ENCODE measurements at regions not wholly inside any gene's neighbourhood (a gene's known extent, or its start where the extent isn't known, plus 50 kb on each side); places are given as distances from the start of the nearest gene placed in this dataset.

GRCh38 chr12:124716208-124717130 lies 147.2 kb downstream of the SCARB1 start:
- intact Hi-C loops (cut with micrococcal nuclease) = no loop called here
- ChIA-PET CTCF (no interaction called here), POLR2A (ENCODE audit: unreplicated experiment) (interaction anchor here (0.6 kb wide), 1 partner anchor 198 kb away, joined by 3 read pairs; no protein-coding TSS in a partner anchor)
- Histone ChIP-seq H3K14ac (replicated peaks; ENCODE audit: low read depth, low read length) (no peak overlapping the region), H2BK120ac (ENCODE audit: low read depth, low read length) (no peak overlapping the region), H3K9ac (ENCODE audit: low read depth, low read length) (no peak overlapping the region), H2AK5ac (ENCODE audit: low read depth, low read length) (no peak overlapping the region; the same call in 1 of the 2 replicates), H2BK15ac (ENCODE audit: low read depth, low read length) (no peak overlapping the region), H2AFZ (replicated peaks; ENCODE audit: low read length, poor library complexity) (no peak overlapping the region), H4K8ac (ENCODE audit: low read depth in 2 of 2, low read length in 2 of 2) (no peak overlapping the region), H2BK20ac (ENCODE audit: low read depth, low read length) (no peak overlapping the region), H4K5ac (ENCODE audit: low read depth, low read length) (no peak overlapping the region), H2BK5ac (ENCODE audit: low read depth, low read length, poor library complexity, severe bottlenecking) (no peak overlapping the region), H4K20me1 (ENCODE audit: insufficient read depth, low read length) (peaks cover 3% of the 10 kb centered on the region; the same call in 1 of the 2 replicates), H3K56ac (ENCODE audit: extremely low read depth, insufficient read depth, low read length) (no peak overlapping the region), H3K9me3 (ENCODE audit: control insufficient read depth, insufficient read depth, low read length) (no peaks in the 10 kb centered on the region), H3K79me1 (ENCODE audit: low read depth in 1 of 2, low read length in 2 of 2) (no peaks in the 10 kb centered on the region), H3K4me3 (ENCODE audit: insufficient read depth, low read depth, low read length) (no peak overlapping the region), H3K27me3 (ENCODE audit: control insufficient read depth, insufficient read depth, low read length) (no peaks in the 10 kb centered on the region), H3K4me1 (ENCODE audit: control insufficient read depth, insufficient read depth, low read length) (peaks cover 17% of the 10 kb centered on the region), H3K23ac (ENCODE audit: low read depth, low read length) (no peak overlapping the region), H4K91ac (ENCODE audit: insufficient read depth, low read depth, low read length) (no peak overlapping the region), H2AK9ac (replicated peaks; ENCODE audit: low read depth, low read length, poor library complexity) (peak overlapping the region; percentile 34), H3K4ac (ENCODE audit: low read depth, low read length) (no peak overlapping the region), H3K27ac (ENCODE audit: insufficient read depth, low read length) (no peak overlapping the region), H3K36me3 (ENCODE audit: control insufficient read depth, insufficient read depth, low read length) (no peaks in the 10 kb centered on the region), H3K9me1 (ENCODE audit: insufficient read depth, low read length) (no peaks in the 10 kb centered on the region; the same call in 1 of the 2 replicates), H3K18ac (ENCODE audit: low read depth, low read length) (no peak overlapping the region), H3K4me2 (ENCODE audit: low read depth, low read length) (no peak overlapping the region)
- no peak for DNase-seq
- in situ Hi-C loops (cut with MboI; ENCODE audit: low sequenced_read_pairs) = no loop called here
- dilution Hi-C loops (cut with HindIII; ENCODE audit: low sequenced_read_pairs, unreplicated experiment) = no loop called here
- no TSS peak for BruUV-seq (replicated peaks)
- no peak for ATAC-seq (ENCODE audit: low read depth)
- 95% methylated on average over 8 of the region's 22 CpGs; no CpG with 5 or more reads in 1 of the 2 experiments for WGBS, 2 experiments (ENCODE audit: extremely low coverage in 2 of 2, insufficient read length in 1 of 2)
- TF ChIP-seq FOS (IDR thresholded peaks at IDR 0.05; ENCODE audit: low read depth, low read length) = no peak
- no peak for TF ChIP-seq SMC3 (IDR thresholded peaks at IDR 0.05; ENCODE audit: low read depth, low read length)
- no peak for TF ChIP-seq RCOR1 (IDR thresholded peaks at IDR 0.05; ENCODE audit: insufficient replicate concordance, low read length)
- no peak for TF ChIP-seq CTCF (conservative IDR thresholded peaks at IDR 0.05; ENCODE audit: low read depth, low read length)
- TF ChIP-seq MAZ (IDR thresholded peaks at IDR 0.05; ENCODE audit: borderline replicate concordance, low read depth, low read length) = no peak
- no peak for TF ChIP-seq MAFK (IDR thresholded peaks at IDR 0.05; ENCODE audit: low read depth, low read length)
- TF ChIP-seq NFE2L2 (IDR thresholded peaks at IDR 0.05; ENCODE audit: low read depth, low read length) = no peak
- TF ChIP-seq RFX5 (IDR thresholded peaks at IDR 0.05; ENCODE audit: low read depth, low read length) = no peak
- no peak for TF ChIP-seq MXI1 (IDR thresholded peaks at IDR 0.05; ENCODE audit: borderline replicate concordance, low read depth, low read length)
- TF ChIP-seq USF2 (IDR thresholded peaks at IDR 0.05; ENCODE audit: low read depth, low read length) = no peak
- no peak for TF ChIP-seq CEBPB (IDR thresholded peaks at IDR 0.05; ENCODE audit: low read depth, low read length)
- TF ChIP-seq ELK1 (IDR thresholded peaks at IDR 0.05; ENCODE audit: borderline replicate concordance, low read depth, low read length) = no peak
- TF ChIP-seq BHLHE40 (IDR thresholded peaks at IDR 0.05; ENCODE audit: low read depth, low read length) = no peak
- no peak for TF ChIP-seq CHD1 (IDR thresholded peaks at IDR 0.05; ENCODE audit: low read depth, low read length)
- no peak for TF ChIP-seq POLR2A (IDR thresholded peaks at IDR 0.05; ENCODE audit: low read depth, low read length)

Data from IMR-90 (cell line).